HG03575 (cell line): ENCODE measurements at regions not wholly inside any gene's neighbourhood (a gene's known extent, or its start where the extent isn't known, plus 50 kb on each side); places are given as distances from the start of the nearest gene placed in this dataset.

Experiments
- ATAC-seq: cut with Tn5 transposase; IDR thresholded peaks from one replicate; pipeline ENCODE4 v1.9.1; 2021; ENCODE audit not compliant: unreplicated experiment, insufficient number of reproducible peaks, low FRiP score; ENCODE audit errors: extremely low read depth

GRCh38 chr9:1581926-1582325 is 433.2 kb upstream of the SMARCA2 start:
- ATAC-seq, result no peak

GRCh38 chr9:1591310-1591709 is 423.8 kb upstream of the SMARCA2 start:
- ATAC-seq, result no peak

DNA sequence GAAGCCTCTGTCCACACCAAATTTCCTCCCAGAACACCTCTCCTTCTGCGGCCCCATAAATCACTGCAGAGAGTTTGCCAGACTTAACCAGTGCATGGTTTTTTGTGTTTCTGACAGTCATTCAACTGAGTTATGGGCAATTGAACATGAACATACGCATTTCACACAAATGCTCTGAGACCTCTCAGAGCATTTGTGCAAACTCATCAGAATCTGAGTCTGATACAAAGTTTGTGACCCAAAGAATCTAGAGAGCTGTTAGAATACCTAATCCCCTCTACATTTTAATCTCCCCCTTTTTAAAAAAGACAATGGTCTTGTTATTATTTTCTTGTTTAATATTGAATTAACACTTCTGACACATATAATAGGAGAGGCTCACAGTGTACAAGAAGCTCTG is 416.9 kb upstream of the SMARCA2 start:
- no peak for ATAC-seq

DNA sequence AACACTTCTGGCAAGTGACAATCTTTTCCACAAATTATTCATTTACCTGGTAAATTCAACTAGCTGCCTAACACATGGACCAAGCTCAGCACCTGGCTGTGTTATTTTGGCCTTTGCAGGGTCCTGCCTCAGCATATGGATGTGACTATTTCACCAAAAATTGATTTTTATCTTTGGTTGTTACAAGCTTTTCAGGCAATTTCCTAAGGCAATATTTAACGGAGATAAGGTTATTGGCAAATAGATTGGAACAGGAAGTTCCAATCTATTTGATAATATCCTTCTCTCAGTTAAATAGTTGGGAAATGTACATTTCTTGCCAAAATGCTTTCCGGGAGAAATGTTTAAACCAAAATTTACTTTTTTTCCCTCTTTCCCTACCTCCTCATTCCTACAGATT is 415.2 kb upstream of the SMARCA2 start:
- no peak for ATAC-seq

- peak; percentile 78 for ATAC-seq
Measured at GRCh38 chr9:1604942-1605560, 410.1 kb upstream of the SMARCA2 start.

- no peak for ATAC-seq
Measured at GRCh38 chr9:1606253-1606652, 408.9 kb upstream of the SMARCA2 start.

- no peak for ATAC-seq
Measured at GRCh38 chr9:1612886-1613285, 402.3 kb upstream of the SMARCA2 start.

- no peak for ATAC-seq
Measured at GRCh38 chr9:1617419-1617818, 397.7 kb upstream of the SMARCA2 start.

GRCh38 chr9:1619915-1620710 is 395.0 kb upstream of the SMARCA2 start:
- ATAC-seq, result no peak

GRCh38 chr9:1637401-1637800 is 377.7 kb upstream of the SMARCA2 start:
- ATAC-seq, result no peak

GRCh38 chr9:1639166-1639565 is 376.0 kb upstream of the SMARCA2 start:
- ATAC-seq, result no peak

DNA sequence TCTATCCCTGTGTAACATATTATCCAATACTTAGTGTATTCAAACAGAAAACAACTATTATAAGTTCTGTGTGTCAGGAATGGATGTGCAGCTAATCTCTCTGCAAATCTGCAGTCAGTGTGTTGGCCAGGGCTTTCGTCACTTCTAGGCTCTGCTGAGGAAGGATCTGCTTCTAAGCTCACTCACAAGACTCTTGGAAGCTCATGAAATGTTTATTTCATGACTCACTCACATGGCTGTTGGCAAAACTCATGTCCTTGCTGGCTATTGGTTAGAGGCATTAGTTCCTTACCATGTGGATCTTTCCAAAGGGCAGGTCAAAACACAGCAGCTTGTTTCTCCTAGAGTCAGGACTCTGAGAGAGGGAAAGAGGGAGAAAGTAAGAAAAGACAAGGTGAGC is 367.4 kb upstream of the SMARCA2 start:
- ATAC-seq, result no peak

- ATAC-seq, result no peak
Measured at GRCh38 chr9:1653282-1653681, 361.9 kb upstream of the SMARCA2 start.

DNA sequence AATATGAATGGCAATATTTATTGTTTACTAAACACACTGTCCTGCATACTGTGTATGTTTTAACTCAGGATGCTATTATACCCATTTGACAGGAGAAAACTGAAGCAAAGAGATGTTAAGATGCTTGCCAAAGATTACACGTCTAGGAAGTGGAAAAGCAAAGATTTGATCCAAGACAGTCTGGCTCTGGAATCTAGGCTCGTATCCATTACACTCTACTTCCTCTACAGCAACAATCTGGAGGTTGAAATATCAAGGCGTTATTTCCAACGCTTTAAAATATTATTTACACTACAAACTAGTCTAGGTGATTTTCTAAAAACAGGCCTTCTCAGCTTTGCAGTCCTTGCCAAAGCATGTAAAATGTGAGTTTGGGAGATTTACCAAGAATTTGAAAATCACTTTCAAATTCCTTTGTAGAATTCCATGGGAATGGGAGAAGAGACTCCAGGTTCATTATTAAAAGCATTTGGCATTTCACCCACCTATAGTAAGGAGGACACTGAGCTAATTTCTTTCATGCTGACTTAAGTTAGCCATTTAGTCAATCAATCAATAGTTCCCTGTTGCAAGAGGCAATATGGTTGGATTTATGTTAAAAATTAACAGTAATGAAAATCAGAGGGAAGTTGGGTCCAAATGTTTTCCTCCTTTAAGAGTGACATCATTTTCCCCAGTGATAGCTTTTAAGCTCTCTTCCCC is 356.3 kb upstream of the SMARCA2 start:
- no peak for ATAC-seq

DNA sequence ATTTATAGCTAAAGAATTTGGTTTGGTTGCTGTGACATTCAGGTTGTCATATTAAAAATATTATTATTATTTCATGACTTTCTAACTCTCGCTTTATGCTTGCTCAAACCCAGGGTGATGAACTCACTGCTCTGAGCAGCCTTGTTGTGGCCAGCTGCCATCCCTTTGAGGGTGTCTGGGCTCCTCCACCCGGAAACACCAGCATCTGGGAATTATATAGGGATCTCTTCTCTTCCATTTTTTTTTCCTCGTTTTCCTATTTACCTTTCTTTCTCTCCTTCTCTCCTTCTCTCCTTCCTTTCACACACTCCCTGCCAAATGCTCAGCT is 355.8 kb upstream of the SMARCA2 start:
- ATAC-seq, result no peak

GRCh38 chr9:1668441-1668840 is 346.7 kb upstream of the SMARCA2 start:
- no peak for ATAC-seq

- ATAC-seq, result no peak
Measured at GRCh38 chr9:1673300-1673699, 341.8 kb upstream of the SMARCA2 start.

DNA sequence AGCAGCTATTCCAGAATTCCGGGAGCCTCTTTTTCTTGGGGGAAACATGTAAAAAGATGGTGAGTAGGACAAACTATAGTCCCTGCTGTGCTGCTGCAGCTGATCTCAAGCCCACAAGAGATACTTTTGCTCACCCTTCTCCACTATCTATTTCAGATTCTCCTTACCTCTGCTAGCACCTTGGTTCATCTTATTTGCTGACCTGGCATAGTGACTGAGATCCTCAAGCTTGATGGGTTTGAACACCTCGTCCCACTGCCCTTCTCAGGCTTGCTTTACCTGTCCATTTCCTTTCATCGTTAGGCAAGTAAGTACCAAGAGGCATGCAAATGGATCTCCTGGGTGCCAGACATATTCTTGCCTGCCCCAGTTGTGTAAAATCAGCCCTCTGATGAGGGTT is 338.4 kb upstream of the SMARCA2 start:
- no peak for ATAC-seq

- ATAC-seq, result no peak
Measured at GRCh38 chr9:1683951-1684350, 331.2 kb upstream of the SMARCA2 start.

GRCh38 chr9:1698991-1699390 is 316.2 kb upstream of the SMARCA2 start:
- ATAC-seq, result no peak
